PFSK-1 (cell line): ENCODE measurements at regions not wholly inside any gene's neighbourhood (a gene's known extent, or its start where the extent isn't known, plus 50 kb on each side); places are given as distances from the start of the nearest gene placed in this dataset.

Experiments
- FOXP2 ChIP-seq: optimal IDR thresholded peaks from 2 replicates; pipeline ENCODE3; 2011; ENCODE audit warnings: borderline replicate concordance, control low read depth, inconsistent platforms; ENCODE audit not compliant: insufficient read depth; ENCODE audit errors: extremely low read length, extremely low read depth
- POLR2AphosphoS5 ChIP-seq: IDR thresholded peaks from 2 replicates; pipeline ENCODE4 v1.6.1; 2012; ENCODE audit warnings: low read depth, mild to moderate bottlenecking, control low read depth, low read length, moderate library complexity
- SIN3A ChIP-seq: IDR thresholded peaks from 2 replicates; pipeline ENCODE4 v1.6.1; 2012; ENCODE audit warnings: mild to moderate bottlenecking, low read length, moderate library complexity, borderline replicate concordance; ENCODE audit not compliant: insufficient read depth
- TAF1 ChIP-seq: IDR thresholded peaks from 2 replicates; pipeline ENCODE4 v1.6.1; 2012; ENCODE audit warnings: low read length, control low read depth, borderline replicate concordance; ENCODE audit not compliant: insufficient read depth
- TF ChIP-seq, protein P1 (sequence below), 2 experiments: IDR thresholded peaks; 2 replicates each; pipeline versions ENCODE4 v1.6.1 to v1.8.0; 2011 to 2012; ENCODE audit warnings: low read depth in 2 of 2, low read length in 2 of 2, control low read depth in 1 of 2, inconsistent platforms in 1 of 2, mild to moderate bottlenecking in 1 of 2, moderate library complexity in 1 of 2; ENCODE audit not compliant: insufficient read depth in 1 of 2

DNA sequence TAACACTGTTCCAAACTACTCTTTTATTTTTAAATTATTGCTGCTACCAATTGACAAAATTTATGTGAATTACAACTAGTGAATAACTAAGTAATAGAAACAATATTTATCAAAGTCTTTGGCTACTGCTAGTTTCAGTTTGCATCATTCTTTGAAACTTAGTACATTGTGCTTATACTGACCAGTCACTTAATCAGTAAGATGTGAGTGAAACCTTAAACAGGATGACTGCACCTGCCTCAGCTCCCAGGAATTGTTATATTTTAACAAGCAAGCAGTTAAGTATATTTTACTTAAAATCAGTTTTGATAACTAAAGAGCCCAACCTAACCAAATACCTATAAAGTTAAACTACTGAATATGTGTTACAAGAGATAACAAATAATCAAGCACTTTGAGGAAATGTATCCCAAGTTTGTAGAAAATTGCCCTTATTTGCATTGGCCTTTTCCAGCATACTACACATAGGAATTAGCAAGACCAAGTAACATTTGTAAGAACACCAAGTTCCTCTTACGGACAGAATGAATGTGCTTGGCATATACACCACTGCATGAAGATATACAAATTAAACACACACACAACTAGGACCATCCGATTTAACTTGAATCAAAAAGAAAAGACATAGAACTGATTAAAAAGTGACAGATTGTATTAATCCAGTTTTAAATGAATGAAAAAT lies 545.5 kb upstream of the DAB2 start:
- TF ChIP-seq POLR2AphosphoS5 (no peak), FOXP2 (no peak), SIN3A (no peak), TAF1 (no peak)
- TF ChIP-seq, protein P1, sequence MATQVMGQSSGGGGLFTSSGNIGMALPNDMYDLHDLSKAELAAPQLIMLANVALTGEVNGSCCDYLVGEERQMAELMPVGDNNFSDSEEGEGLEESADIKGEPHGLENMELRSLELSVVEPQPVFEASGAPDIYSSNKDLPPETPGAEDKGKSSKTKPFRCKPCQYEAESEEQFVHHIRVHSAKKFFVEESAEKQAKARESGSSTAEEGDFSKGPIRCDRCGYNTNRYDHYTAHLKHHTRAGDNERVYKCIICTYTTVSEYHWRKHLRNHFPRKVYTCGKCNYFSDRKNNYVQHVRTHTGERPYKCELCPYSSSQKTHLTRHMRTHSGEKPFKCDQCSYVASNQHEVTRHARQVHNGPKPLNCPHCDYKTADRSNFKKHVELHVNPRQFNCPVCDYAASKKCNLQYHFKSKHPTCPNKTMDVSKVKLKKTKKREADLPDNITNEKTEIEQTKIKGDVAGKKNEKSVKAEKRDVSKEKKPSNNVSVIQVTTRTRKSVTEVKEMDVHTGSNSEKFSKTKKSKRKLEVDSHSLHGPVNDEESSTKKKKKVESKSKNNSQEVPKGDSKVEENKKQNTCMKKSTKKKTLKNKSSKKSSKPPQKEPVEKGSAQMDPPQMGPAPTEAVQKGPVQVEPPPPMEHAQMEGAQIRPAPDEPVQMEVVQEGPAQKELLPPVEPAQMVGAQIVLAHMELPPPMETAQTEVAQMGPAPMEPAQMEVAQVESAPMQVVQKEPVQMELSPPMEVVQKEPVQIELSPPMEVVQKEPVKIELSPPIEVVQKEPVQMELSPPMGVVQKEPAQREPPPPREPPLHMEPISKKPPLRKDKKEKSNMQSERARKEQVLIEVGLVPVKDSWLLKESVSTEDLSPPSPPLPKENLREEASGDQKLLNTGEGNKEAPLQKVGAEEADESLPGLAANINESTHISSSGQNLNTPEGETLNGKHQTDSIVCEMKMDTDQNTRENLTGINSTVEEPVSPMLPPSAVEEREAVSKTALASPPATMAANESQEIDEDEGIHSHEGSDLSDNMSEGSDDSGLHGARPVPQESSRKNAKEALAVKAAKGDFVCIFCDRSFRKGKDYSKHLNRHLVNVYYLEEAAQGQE (IDR thresholded peaks at IDR 0.05; ENCODE audit: insufficient read depth in 1 of 2, low read depth in 2 of 2, low read length in 2 of 2), result no peak

DNA sequence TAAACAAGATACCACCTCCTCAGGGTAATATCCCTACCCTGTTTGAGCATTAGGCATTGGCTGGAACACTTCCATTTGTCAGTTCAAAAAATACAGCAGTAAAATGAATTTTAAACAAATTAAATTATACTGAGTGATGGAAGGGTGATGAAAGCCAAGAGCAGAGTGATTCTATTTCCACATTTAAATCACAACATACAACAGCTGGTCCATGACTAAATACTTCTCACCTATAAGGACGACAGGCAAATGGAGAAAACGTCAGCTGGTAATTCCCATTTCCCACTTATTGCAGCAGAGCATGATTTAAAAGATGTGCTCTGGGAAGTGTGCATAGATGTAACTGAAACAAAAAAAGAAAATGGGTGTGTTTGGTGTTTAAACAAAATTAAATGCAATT lies 543.6 kb upstream of the DAB2 start:
- no peak for TF ChIP-seq POLR2AphosphoS5
- TF ChIP-seq, protein P1 (IDR thresholded peaks at IDR 0.05; ENCODE audit: insufficient read depth in 1 of 2, low read depth in 2 of 2, low read length in 2 of 2), result no peak
- TF ChIP-seq TAF1, result no peak
- no peak for TF ChIP-seq SIN3A
- TF ChIP-seq FOXP2, result no peak

DNA sequence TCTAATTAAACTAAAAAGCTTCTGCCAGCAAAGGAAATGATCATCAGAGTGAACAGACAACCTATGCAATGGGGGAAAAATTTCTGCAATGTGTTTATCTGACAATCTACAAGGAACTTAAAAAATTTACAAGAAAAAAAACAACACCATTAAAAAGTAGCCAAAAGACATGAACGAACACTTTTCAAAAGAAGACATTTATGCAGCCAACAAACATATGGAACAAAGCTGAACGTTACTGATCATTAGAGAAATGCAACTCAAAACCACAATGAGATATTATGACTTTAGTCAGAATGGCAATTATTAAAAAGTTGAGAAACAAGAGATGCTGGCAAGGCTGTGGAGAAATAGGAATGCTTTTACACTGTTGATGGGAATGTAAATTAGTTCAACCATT lies 530.4 kb upstream of the DAB2 start:
- TF ChIP-seq POLR2AphosphoS5, result no peak
- no peak for TF ChIP-seq SIN3A
- TF ChIP-seq FOXP2, result no peak
- TF ChIP-seq, protein P1 (IDR thresholded peaks at IDR 0.05; ENCODE audit: insufficient read depth in 1 of 2, low read depth in 2 of 2, low read length in 2 of 2), result no peak
- no peak for TF ChIP-seq TAF1

DNA sequence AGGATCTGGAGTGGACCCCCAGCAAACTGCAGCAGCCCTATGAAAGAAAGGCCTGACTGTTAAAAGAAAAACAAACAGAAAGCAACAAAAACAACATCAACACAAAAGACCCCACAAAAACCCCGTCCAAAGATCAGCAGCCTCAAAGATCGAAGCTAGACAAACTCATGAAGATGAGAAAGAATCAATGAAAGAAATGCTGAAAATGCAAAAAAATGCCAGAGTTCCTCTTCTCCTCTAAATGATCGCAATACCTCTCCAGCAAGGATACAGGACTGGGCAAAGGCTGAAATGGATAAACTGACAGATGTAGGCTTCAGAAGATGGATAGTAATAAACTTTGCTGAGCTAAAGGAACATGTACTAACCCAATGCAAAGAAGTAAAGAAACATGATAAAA lies 526.3 kb upstream of the DAB2 start:
- no peak for TF ChIP-seq FOXP2
- no peak for TF ChIP-seq POLR2AphosphoS5
- TF ChIP-seq, protein P1 (IDR thresholded peaks at IDR 0.05; ENCODE audit: insufficient read depth in 1 of 2, low read depth in 2 of 2, low read length in 2 of 2), result no peak
- TF ChIP-seq SIN3A, result no peak
- no peak for TF ChIP-seq TAF1
